NB4 (cell line): ENCODE measurements at regions not wholly inside any gene's neighbourhood (a gene's known extent, or its start where the extent isn't known, plus 50 kb on each side); places are given as distances from the start of the nearest gene placed in this dataset.

ENCODE experiments used
- POLR2A ChIP-seq: IDR thresholded peaks from 2 replicates; pipeline ENCODE4 v1.6.1; 2011; ENCODE audit warnings: mild to moderate bottlenecking; ENCODE audit not compliant: insufficient read length; ENCODE audit errors: extremely low read depth
- TF ChIP-seq, protein P1 (sequence below): IDR thresholded peaks from one replicate; pipeline ENCODE4 v1.5.1; 2012; ENCODE audit warnings: low read depth, low read length
- TF ChIP-seq, protein P2 (sequence below): IDR thresholded peaks from 2 replicates; pipeline ENCODE4 v1.6.1; 2011; ENCODE audit warnings: low read depth, low read length

DNA sequence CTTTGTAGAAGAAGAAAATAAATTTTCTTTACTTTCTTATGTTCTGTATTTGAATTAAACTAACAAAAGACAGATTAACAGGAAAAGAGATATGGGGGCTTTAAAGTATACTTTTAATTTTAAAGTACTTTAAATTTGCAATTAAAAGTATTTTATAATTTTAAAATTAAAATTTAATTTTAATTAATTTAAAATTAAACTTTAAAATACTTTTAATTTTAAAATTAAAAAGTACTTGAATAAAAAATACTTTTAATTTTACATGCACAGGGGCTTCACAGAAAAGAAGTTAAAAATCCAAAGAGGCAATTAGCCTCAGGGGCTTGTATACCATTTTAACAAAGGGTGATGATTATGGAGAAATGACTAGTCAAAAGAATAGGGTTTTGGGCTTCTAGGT lies 420.5 kb upstream of the TGFBR2 start:
- TF ChIP-seq, protein P1, sequence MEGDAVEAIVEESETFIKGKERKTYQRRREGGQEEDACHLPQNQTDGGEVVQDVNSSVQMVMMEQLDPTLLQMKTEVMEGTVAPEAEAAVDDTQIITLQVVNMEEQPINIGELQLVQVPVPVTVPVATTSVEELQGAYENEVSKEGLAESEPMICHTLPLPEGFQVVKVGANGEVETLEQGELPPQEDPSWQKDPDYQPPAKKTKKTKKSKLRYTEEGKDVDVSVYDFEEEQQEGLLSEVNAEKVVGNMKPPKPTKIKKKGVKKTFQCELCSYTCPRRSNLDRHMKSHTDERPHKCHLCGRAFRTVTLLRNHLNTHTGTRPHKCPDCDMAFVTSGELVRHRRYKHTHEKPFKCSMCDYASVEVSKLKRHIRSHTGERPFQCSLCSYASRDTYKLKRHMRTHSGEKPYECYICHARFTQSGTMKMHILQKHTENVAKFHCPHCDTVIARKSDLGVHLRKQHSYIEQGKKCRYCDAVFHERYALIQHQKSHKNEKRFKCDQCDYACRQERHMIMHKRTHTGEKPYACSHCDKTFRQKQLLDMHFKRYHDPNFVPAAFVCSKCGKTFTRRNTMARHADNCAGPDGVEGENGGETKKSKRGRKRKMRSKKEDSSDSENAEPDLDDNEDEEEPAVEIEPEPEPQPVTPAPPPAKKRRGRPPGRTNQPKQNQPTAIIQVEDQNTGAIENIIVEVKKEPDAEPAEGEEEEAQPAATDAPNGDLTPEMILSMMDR: no peak
- no peak for TF ChIP-seq POLR2A
- TF ChIP-seq, protein P2, sequence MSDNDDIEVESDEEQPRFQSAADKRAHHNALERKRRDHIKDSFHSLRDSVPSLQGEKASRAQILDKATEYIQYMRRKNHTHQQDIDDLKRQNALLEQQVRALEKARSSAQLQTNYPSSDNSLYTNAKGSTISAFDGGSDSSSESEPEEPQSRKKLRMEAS: no peak
